HEK293 (cell line): ENCODE measurements at regions not wholly inside any gene's neighbourhood (a gene's known extent, or its start where the extent isn't known, plus 50 kb on each side); places are given as distances from the start of the nearest gene placed in this dataset.

ENCODE experiments used
- KLF16 ChIP-seq: fragments of 450-650 bp; formaldehyde crosslinking; IDR thresholded peaks from 2 replicates; pipeline ENCODE4 v1.5.1; 2017; ENCODE audit warnings: missing biosample characterization, missing genetic modification characterization
- KLF8 ChIP-seq: fragments of 450-650 bp; formaldehyde crosslinking; IDR thresholded peaks from 2 replicates; pipeline ENCODE4 v1.5.1; 2016; ENCODE audit warnings: missing biosample characterization, missing genetic modification characterization
- MEIS1 ChIP-seq: sonication (generic); formaldehyde crosslinking; IDR thresholded peaks from 2 replicates; pipeline ENCODE4 v1.8.1; 2022; ENCODE audit warnings: missing genetic modification reagents, mild to moderate bottlenecking, borderline replicate concordance
- PRDM10 ChIP-seq: fragments of 450-650 bp; formaldehyde crosslinking; IDR thresholded peaks from 2 replicates; pipeline ENCODE4 v1.5.1; 2016; ENCODE audit warnings: missing biosample characterization, missing genetic modification characterization
- SP2 ChIP-seq: fragments of 450-650 bp; formaldehyde crosslinking; IDR thresholded peaks from 2 replicates; pipeline ENCODE4 v1.5.1; 2016; ENCODE audit warnings: missing biosample characterization, missing genetic modification characterization
- TCF7L2 ChIP-seq: IDR thresholded peaks from 2 replicates; pipeline ENCODE4 v1.6.1; 2011; ENCODE audit warnings: low read depth, mild to moderate bottlenecking, inconsistent platforms, low read length, moderate library complexity, borderline replicate concordance
- ZNF174 ChIP-seq: fragments of 450-650 bp; formaldehyde crosslinking; IDR thresholded peaks from 2 replicates; pipeline ENCODE4 v1.5.0; 2017; ENCODE audit warnings: missing biosample characterization, mild to moderate bottlenecking, missing genetic modification characterization

- TF ChIP-seq KLF8 (tag by site-specific recombination) (no peak), MEIS1 (CRISPR knock-in tag) (no peak), TCF7L2 (no peak), SP2 (no peak), ZNF174 (tag by site-specific recombination) (no peak), KLF16 (tag by site-specific recombination) (no peak), PRDM10 (tag by site-specific recombination) (no peak)
Observed at GRCh38 chr15:63440756-63441155, 59.1 kb upstream of the CA12 start.
